Sigmoid colon (tissue), 6 donors: ENCODE measurements at regions not wholly inside any gene's neighbourhood (a gene's known extent, or its start where the extent isn't known, plus 50 kb on each side); places are given as distances from the start of the nearest gene placed in this dataset.

Experiments
- DNase-seq: peaks from one replicate; pipeline ENCODE4 v3.0.0-alpha.2; 2019
- H3K27ac ChIP-seq, 4 donors: fragments of 200-600 bp; sonication (generic); one replicate each; pipeline ENCODE4 v1.5.1; 2016 to 2019; ENCODE audit warnings: mild to moderate bottlenecking in 1 of 4
- H3K27me3 ChIP-seq, 3 donors: fragments of 200-600 bp; sonication (generic); one replicate each; pipeline ENCODE4 v1.5.1; 2019; ENCODE audit warnings: mild to moderate bottlenecking in 1 of 3
- H3K36me3 ChIP-seq, 4 donors: fragments of 200-600 bp; sonication (generic); one replicate each; pipeline ENCODE4 v1.5.1; 2016 to 2019
- H3K4me1 ChIP-seq, 4 donors: fragments of 200-600 bp; sonication (generic); one replicate each; pipeline ENCODE4 v1.5.1; 2017 to 2019
- H3K4me3 ChIP-seq, 4 donors: fragments of 200-600 bp; sonication (generic); one replicate each; pipeline ENCODE4 v1.5.1; 2017 to 2019; ENCODE audit warnings: mild to moderate bottlenecking in 2 of 4, moderate library complexity in 1 of 4
- H3K9me3 ChIP-seq, 4 donors: fragments of 200-600 bp in 3 of 4; sonication (generic) in 3 of 4; one replicate each; pipeline versions ENCODE4 v1.5.1 to v1.6.1; 2013 to 2019
- CTCF ChIP-seq, 4 experiments: fragments of 450-650 bp in 3 of 4; fragments of 200-600 bp in 1 of 4; IDR thresholded peaks; one replicate each; pipeline ENCODE4 v1.5.1; 2016 to 2019; ENCODE audit warnings: antibody characterized with exemption in 4 of 4, mild to moderate bottlenecking in 3 of 4, moderate library complexity in 2 of 4
- EP300 ChIP-seq, 4 donors: sonication (generic); formaldehyde crosslinking; IDR thresholded peaks; one replicate each; pipeline ENCODE4 v1.6.1; 2017; ENCODE audit warnings: antibody characterized with exemption in 4 of 4
- POLR2A ChIP-seq, 2 donors: fragments of 450-650 bp; IDR thresholded peaks; one replicate each; pipeline ENCODE4 v1.6.1; 2016; ENCODE audit warnings: antibody characterized with exemption in 2 of 2, mild to moderate bottlenecking in 2 of 2, moderate library complexity in 2 of 2
- POLR2AphosphoS5 ChIP-seq, 4 donors: sonication (generic); formaldehyde crosslinking; IDR thresholded peaks; one replicate each; pipeline ENCODE4 v1.6.1; 2017; ENCODE audit warnings: antibody characterized with exemption in 4 of 4
- WGBS, 2 donors: extraction: QIAGEN DNeasy Blood & Tissue Kit; methylation state at CpG; one replicate each; pipeline ENCODE4 v1.1.7; 2013; 5-methylcytosine and 5-hydroxymethylcytosine counted together
- intact Hi-C: fragments of 100-400 bp; cut with DNase I; formaldehyde crosslinking; loops from one replicate; pipeline ENCODE4 v1.15.1; 2023
- donor health status: healthy with polysubstance abuse.
- donor health status: healthy.

- Histone ChIP-seq H3K9me3 (no peaks in the 10 kb centered on the region), H3K4me1 (no peaks in the 10 kb centered on the region), H3K36me3 (no peaks in the 10 kb centered on the region), H3K27ac (no peak overlapping the region), H3K4me3 (no peak overlapping the region), H3K27me3 (no peaks in the 10 kb centered on the region)
- TF ChIP-seq POLR2A (IDR thresholded peaks at IDR 0.05) = no peak
- TF ChIP-seq EP300 (IDR thresholded peaks at IDR 0.05) = no peak
- TF ChIP-seq POLR2AphosphoS5 (IDR thresholded peaks at IDR 0.05) = no peak
- no peak for TF ChIP-seq CTCF (IDR thresholded peaks at IDR 0.05)
- no peak for DNase-seq
- intact Hi-C loops = no loop called here
- WGBS, 2 donors = 75 to 87% methylated on average over 6 of the region's 6 CpGs
These were observed 153.3 kb upstream of the FOXD3 start for GRCh38 chr1:63169057-63169456.

GRCh38 chr1:63173161-63173560 lies 149.2 kb upstream of the FOXD3 start:
- no peaks in the 10 kb centered on the region for H3K9me3 ChIP-seq
- H3K27ac ChIP-seq = no peak overlapping the region
- no peaks in the 10 kb centered on the region for H3K36me3 ChIP-seq
- H3K27me3 ChIP-seq = no peaks in the 10 kb centered on the region
- WGBS, 2 donors = 63 to 67% methylated on average over 1 of the region's 1 CpG
- no peak overlapping the region for H3K4me3 ChIP-seq
- no peaks in the 10 kb centered on the region for H3K4me1 ChIP-seq
- intact Hi-C loops = no loop called here
- no peak for DNase-seq
- TF ChIP-seq POLR2AphosphoS5 (IDR thresholded peaks at IDR 0.05) (no peak), POLR2A (IDR thresholded peaks at IDR 0.05) (no peak), EP300 (IDR thresholded peaks at IDR 0.05) (no peak), CTCF (IDR thresholded peaks at IDR 0.05) (no peak)

- 14 to 45% methylated on average over 1 of the region's 1 CpG for WGBS, 2 donors
- Histone ChIP-seq H3K27me3 (no peaks in the 10 kb centered on the region), H3K36me3 (no peaks in the 10 kb centered on the region), H3K27ac (no peak overlapping the region), H3K9me3 (no peaks in the 10 kb centered on the region), H3K4me1 (no peaks in the 10 kb centered on the region), H3K4me3 (no peak overlapping the region)
- DNase-seq = no peak
- TF ChIP-seq POLR2A (IDR thresholded peaks at IDR 0.05) (no peak), CTCF (IDR thresholded peaks at IDR 0.05) (no peak), EP300 (IDR thresholded peaks at IDR 0.05) (no peak), POLR2AphosphoS5 (IDR thresholded peaks at IDR 0.05) (no peak)
- intact Hi-C loops = no loop called here
These were observed 132.7 kb upstream of the FOXD3 start for GRCh38 chr1:63189677-63190076.

- TF ChIP-seq POLR2AphosphoS5 (IDR thresholded peaks at IDR 0.05) (no peak), EP300 (IDR thresholded peaks at IDR 0.05) (no peak), CTCF (IDR thresholded peaks at IDR 0.05) (no peak), POLR2A (IDR thresholded peaks at IDR 0.05) (no peak)
These were observed 132.2 kb upstream of the FOXD3 start for GRCh38 chr1:63190171-63190570.

GRCh38 chr1:63198871-63199394 lies 123.4 kb upstream of the FOXD3 start:
- intact Hi-C loops = no loop called here
- no peaks in the 10 kb centered on the region for H3K27me3 ChIP-seq
- TF ChIP-seq POLR2AphosphoS5 (IDR thresholded peaks at IDR 0.05) (no peak), EP300 (IDR thresholded peaks at IDR 0.05) (no peak), CTCF (IDR thresholded peaks at IDR 0.05) (no peak), POLR2A (IDR thresholded peaks at IDR 0.05) (no peak)
- no peaks in the 10 kb centered on the region for H3K4me1 ChIP-seq
- no peak overlapping the region for H3K4me3 ChIP-seq
- no peaks in the 10 kb centered on the region for H3K9me3 ChIP-seq
- no peaks in the 10 kb centered on the region for H3K36me3 ChIP-seq
- no peak overlapping the region for H3K27ac ChIP-seq
- no peak for DNase-seq
- WGBS, 2 donors = 44 to 59% methylated on average over 7 of the region's 7 CpGs

More at GRCh38 chr1:63190171-63190570, 132.2 kb upstream of the FOXD3 start:
- intact Hi-C loops = no loop called here
- Histone ChIP-seq H3K4me3 (no peak overlapping the region), H3K27me3 (no peaks in the 10 kb centered on the region), H3K4me1 (no peaks in the 10 kb centered on the region), H3K36me3 (no peaks in the 10 kb centered on the region), H3K27ac (no peak overlapping the region), H3K9me3 (no peaks in the 10 kb centered on the region)
- 48 to 52% methylated on average over 2 of the region's 2 CpGs for WGBS, 2 donors
- no peak for DNase-seq
